A549 (cell line): ENCODE measurements at regions not wholly inside any gene's neighbourhood (a gene's known extent, or its start where the extent isn't known, plus 50 kb on each side); places are given as distances from the start of the nearest gene placed in this dataset.

Experiments used
- ATAC-seq, 2 experiments: fragments of 200-7000 bp in 1 of 2; fragments of >200 bp in 1 of 2; cut with Nextera tagmentation in 1 of 2; cut with Tn5 transposase in 1 of 2; 3 replicates each; pipeline versions ENCODE4 v1.8.0 to v1.9.1; 2018 to 2020; ENCODE audit warnings: mild to moderate bottlenecking in 1 of 2, moderate library complexity in 1 of 2
- CTCF ChIA-PET: fragments of 300-600 bp; sonication (Branson Sonifier 250); formaldehyde crosslinking; extraction: SDS; loops from one replicate; lab custom pipeline; 2021; ENCODE audit warnings: antibody characterized with exemption, inconsistent platforms; lab: Yijun Ruan, JAX
- POLR2A ChIA-PET: fragments of 350-600 bp; formaldehyde crosslinking; extraction: SDS; loops from one replicate; lab custom pipeline; 2021; ENCODE audit warnings: antibody characterized with exemption, inconsistent platforms; lab: Yijun Ruan, JAX
- DNase-seq, 2 experiments: peaks; one replicate each; pipeline versions ENCODE4 v3.0.0 to v3.0.0-alpha.2; 2011 to 2016; ENCODE audit warnings: low read depth in 1 of 2, low spot score in 1 of 2
- FAIRE-seq: peaks from 2 replicates; lab custom pipeline; 2011; peaks lifted over from hg19 to GRCh38; lab: Jason Lieb, UNC
- H3K27ac ChIP-seq, 2 experiments: fragments of >200 bp; sonication (Bioruptor Twin); formaldehyde crosslinking; 3 replicates each; pipeline ENCODE4 v1.5.1; 2016 to 2017
- H3K4me1 ChIP-seq: fragments of >200 bp; sonication (Bioruptor Twin); formaldehyde crosslinking; 3 replicates; pipeline ENCODE4 v1.6.1; 2016
- H3K4me2 ChIP-seq: fragments of >200 bp; sonication (Bioruptor Twin); formaldehyde crosslinking; 3 replicates; pipeline ENCODE4 v1.6.1; 2016
- H3K4me3 ChIP-seq: fragments of >200 bp; sonication (Bioruptor Twin); formaldehyde crosslinking; 3 replicates; pipeline ENCODE4 v1.5.1; 2016
- H3K9me3 ChIP-seq: fragments of >200 bp; sonication (Bioruptor Twin); formaldehyde crosslinking; 3 replicates; pipeline ENCODE4 v1.6.1; 2016
- BCL3 ChIP-seq: fragments of >200 bp; sonication (Bioruptor Twin); formaldehyde crosslinking; IDR thresholded peaks from 3 replicates; pipeline ENCODE4 v1.6.1; 2016
- CBX2 ChIP-seq: fragments of 200-600 bp; sonication (generic); IDR thresholded peaks from 2 replicates; pipeline ENCODE4 v1.6.1; 2016; ENCODE audit warnings: low read depth, mild to moderate bottlenecking, borderline replicate concordance
- CHD4 ChIP-seq: fragments of 200-600 bp; sonication (generic); IDR thresholded peaks from 2 replicates; pipeline ENCODE4 v1.6.1; 2016; ENCODE audit warnings: antibody characterized with exemption, mild to moderate bottlenecking, borderline replicate concordance
- CTCF ChIP-seq: fragments of >200 bp; sonication (Bioruptor Twin); formaldehyde crosslinking; IDR thresholded peaks from 3 replicates; pipeline ENCODE4 v1.5.1; 2016
- GATA3 ChIP-seq: IDR thresholded peaks from 2 replicates; pipeline ENCODE4 v1.6.1; 2012; ENCODE audit warnings: borderline replicate concordance
- HEYL ChIP-seq: fragments of 250-450 bp; sonication (Bioruptor Pico); IDR thresholded peaks from 2 replicates; pipeline ENCODE4 v1.8.0; 2021; ENCODE audit warnings: mild to moderate bottlenecking, moderate library complexity
- HOXA7 ChIP-seq: fragments of 250-450 bp; sonication (Bioruptor Pico); IDR thresholded peaks from 2 replicates; pipeline ENCODE4 v1.5.0; 2020; ENCODE audit warnings: mild to moderate bottlenecking, moderate library complexity
- NPAS2 ChIP-seq: fragments of 250-450 bp; sonication (Bioruptor Pico); IDR thresholded peaks from 2 replicates; pipeline ENCODE4 v1.8.0; 2022; ENCODE audit warnings: mild to moderate bottlenecking, moderate library complexity, borderline replicate concordance
- NR3C1 ChIP-seq: fragments of >200 bp; sonication (Bioruptor Twin); formaldehyde crosslinking; IDR thresholded peaks from 3 replicates; pipeline ENCODE4 v1.6.1; 2017
- RAD21 ChIP-seq, 2 experiments: fragments of >200 bp in 1 of 2; sonication (Bioruptor Twin) in 1 of 2; formaldehyde crosslinking in 1 of 2; IDR thresholded peaks in 1 of 2; conservative IDR thresholded peaks in 1 of 2; 2 replicates in 1 of 2; 3 replicates in 1 of 2; pipeline ENCODE4 v1.6.1; 2012 to 2018; ENCODE audit warnings: inconsistent platforms in 1 of 2
- RCOR1 ChIP-seq: fragments of 150-350 bp; IDR thresholded peaks from 2 replicates; pipeline ENCODE4 v1.6.1; 2014; ENCODE audit warnings: antibody characterized with exemption, low read length, low read depth
- RFX5 ChIP-seq: fragments of 450-650 bp; IDR thresholded peaks from 2 replicates; pipeline ENCODE4 v1.7.1; 2014; ENCODE audit warnings: antibody characterized with exemption, mild to moderate bottlenecking, moderate library complexity
- SMC3 ChIP-seq: fragments of >200 bp; sonication (Bioruptor Twin); formaldehyde crosslinking; IDR thresholded peaks from 3 replicates; pipeline ENCODE4 v1.6.1; 2018; ENCODE audit warnings: inconsistent platforms
- TFCP2L1 ChIP-seq: fragments of 250-450 bp; sonication (Bioruptor Pico); IDR thresholded peaks from 2 replicates; pipeline ENCODE4 v1.5.0; 2021; ENCODE audit warnings: mild to moderate bottlenecking
- USF2 ChIP-seq: fragments of 450-650 bp; IDR thresholded peaks from 2 replicates; pipeline ENCODE4 v1.6.1; 2014; ENCODE audit warnings: antibody characterized with exemption
- ZC3H11A ChIP-seq: fragments of 450-650 bp; IDR thresholded peaks from 2 replicates; pipeline ENCODE4 v1.6.1; 2014; ENCODE audit warnings: antibody characterized with exemption, mild to moderate bottlenecking
- ZNF302 ChIP-seq: fragments of 250-450 bp; sonication (Bioruptor Pico); IDR thresholded peaks from 2 replicates; pipeline ENCODE4 v1.9.0; 2021; ENCODE audit warnings: inconsistent platforms, mild to moderate bottlenecking, moderate library complexity
- WGBS: methylation state at CpG from one replicate; pipeline ENCODE4 v1.1.6; 2017; ENCODE audit errors: missing lambda C conversion rate; 5-methylcytosine and 5-hydroxymethylcytosine counted together

- 55% methylated on average over 1 of the region's 1 CpG for WGBS
- ATAC-seq, result no peak
- POLR2A ChIA-PET, result no interaction called here
- CTCF ChIA-PET, result no interaction called here
- FAIRE-seq, result no peak
- no peak overlapping the region for H3K27ac ChIP-seq
- H3K4me2 ChIP-seq, result no peak overlapping the region
- no peaks in the 10 kb centered on the region for H3K9me3 ChIP-seq
- H3K4me1 ChIP-seq, result no peaks in the 10 kb centered on the region
- H3K4me3 ChIP-seq, result no peak overlapping the region
- no peak for DNase-seq
- no peak for TF ChIP-seq CHD4
- TF ChIP-seq RFX5, result no peak
- TF ChIP-seq GATA3, result no peak
- TF ChIP-seq CTCF, result no peak
- TF ChIP-seq ZNF302 (CRISPR knock-in tag), result no peak
- TF ChIP-seq, all 56 proteins: peak for 0
Observed at GRCh38 chr4:66964467-66964866, 580.8 kb downstream of the CENPC start.

GRCh38 chr4:66963084-66963483 lies 582.2 kb downstream of the CENPC start:
- 53% methylated on average over 3 of the region's 3 CpGs for WGBS
- CTCF ChIA-PET, result no interaction called here
- Histone ChIP-seq H3K4me1 (no peaks in the 10 kb centered on the region), H3K27ac (no peak overlapping the region), H3K9me3 (no peaks in the 10 kb centered on the region), H3K4me2 (no peak overlapping the region), H3K4me3 (no peak overlapping the region)
- POLR2A ChIA-PET, result no interaction called here
- no peak for DNase-seq
- no peak for FAIRE-seq
- no peak for ATAC-seq
- TF ChIP-seq BCL3 (no peak), SMC3 (no peak)

GRCh38 chr4:66959207-66959606 lies 586.1 kb downstream of the CENPC start:
- no peak overlapping the region for H3K4me3 ChIP-seq
- no peaks in the 10 kb centered on the region for H3K9me3 ChIP-seq
- CTCF ChIA-PET, result no interaction called here
- no peak for TF ChIP-seq HEYL
- TF ChIP-seq TFCP2L1, result no peak
- no peak for TF ChIP-seq NR3C1
- no peak for TF ChIP-seq RCOR1
- no peak overlapping the region for H3K4me2 ChIP-seq
- WGBS, result 77% methylated on average over 2 of the region's 2 CpGs
- no peak for DNase-seq
- ATAC-seq, result no peak
- POLR2A ChIA-PET, result no interaction called here
- H3K27ac ChIP-seq, result no peak overlapping the region
- no peak for FAIRE-seq
- H3K4me1 ChIP-seq, result no peaks in the 10 kb centered on the region

GRCh38 chr4:66956852-66957251 lies 588.5 kb downstream of the CENPC start:
- no peak for DNase-seq
- TF ChIP-seq NPAS2 (no peak), ZC3H11A (no peak), RAD21 (conservative IDR thresholded peaks at IDR 0.05 in 1 of 2, IDR thresholded peaks at IDR 0.05 in 1 of 2) (no peak), CBX2 (no peak), USF2 (no peak), HOXA7 (CRISPR knock-in tag) (no peak)
- Histone ChIP-seq H3K27ac (no peak overlapping the region), H3K4me3 (no peak overlapping the region), H3K4me2 (no peak overlapping the region), H3K4me1 (no peaks in the 10 kb centered on the region), H3K9me3 (no peaks in the 10 kb centered on the region)
- 50% methylated on average over 1 of the region's 1 CpG for WGBS
- no peak for ATAC-seq
- ChIA-PET POLR2A (no interaction called here), CTCF (no interaction called here)
- no peak for FAIRE-seq
